Prostate gland (tissue), 2 donors: ENCODE measurements at regions not wholly inside any gene's neighbourhood (a gene's known extent, or its start where the extent isn't known, plus 50 kb on each side); places are given as distances from the start of the nearest gene placed in this dataset.
"Not testable (repeated sequence)": the region's sequence is repeated elsewhere in the genome, so short reads cannot be mapped to it uniquely, and the experiment has no call there.

Experiments
- DNase-seq: peaks from one replicate; pipeline ENCODE4 v3.0.0-alpha.2; 2019; ENCODE audit warnings: low spot score
- H3K27ac ChIP-seq, 2 donors: fragments of 200-600 bp; sonication (generic); 2 replicates each; pipeline ENCODE4 v1.5.1; 2017 to 2019
- H3K27me3 ChIP-seq: fragments of 200-600 bp; sonication (generic); replicated peaks from 2 replicates; pipeline ENCODE4 v1.5.1; 2019; ENCODE audit not compliant: insufficient read depth
- H3K36me3 ChIP-seq, 2 donors: fragments of 200-600 bp; sonication (generic); 1 replicate in 1 of 2; 2 replicates in 1 of 2; pipeline versions ENCODE4 v1.5.1 to v1.8.1; 2017 to 2019
- H3K4me1 ChIP-seq: fragments of 200-600 bp; sonication (generic); replicated peaks from 2 replicates; pipeline ENCODE4 v1.5.1; 2019
- H3K4me3 ChIP-seq, 2 donors: fragments of 200-600 bp; sonication (generic); 2 replicates each; pipeline ENCODE4 v1.5.1; 2017 to 2019
- H3K9me3 ChIP-seq: fragments of 200-600 bp; sonication (generic); 2 replicates; pipeline ENCODE4 v1.5.1; 2017
- POLR2A ChIP-seq: fragments of 450-650 bp; IDR thresholded peaks from one replicate; pipeline ENCODE4 v1.6.1; 2016; ENCODE audit warnings: antibody characterized with exemption, mild to moderate bottlenecking
- POLR2AphosphoS5 ChIP-seq: sonication (generic); formaldehyde crosslinking; IDR thresholded peaks from one replicate; pipeline ENCODE4 v1.6.1; 2017; ENCODE audit warnings: antibody characterized with exemption
- WGBS: methylation state at CpG from one replicate; pipeline ENCODE4 v1.1.5; 2018; 5-methylcytosine and 5-hydroxymethylcytosine counted together
- intact Hi-C: fragments of 100-400 bp; cut with DNase I; formaldehyde crosslinking; loops from one replicate; pipeline ENCODE4 v1.14.2; 2022
- TF ChIP-seq, protein P1 (sequence below), 4 experiments: fragments of 200-600 bp in 2 of 4; fragments of 450-650 bp in 2 of 4; sonication (generic) in 2 of 4; IDR thresholded peaks; 1 replicate in 3 of 4; 2 replicates in 1 of 4; pipeline ENCODE4 v1.5.1; 2016 to 2019; ENCODE audit warnings: antibody characterized with exemption in 4 of 4, mild to moderate bottlenecking in 2 of 4, moderate library complexity in 2 of 4

DNA sequence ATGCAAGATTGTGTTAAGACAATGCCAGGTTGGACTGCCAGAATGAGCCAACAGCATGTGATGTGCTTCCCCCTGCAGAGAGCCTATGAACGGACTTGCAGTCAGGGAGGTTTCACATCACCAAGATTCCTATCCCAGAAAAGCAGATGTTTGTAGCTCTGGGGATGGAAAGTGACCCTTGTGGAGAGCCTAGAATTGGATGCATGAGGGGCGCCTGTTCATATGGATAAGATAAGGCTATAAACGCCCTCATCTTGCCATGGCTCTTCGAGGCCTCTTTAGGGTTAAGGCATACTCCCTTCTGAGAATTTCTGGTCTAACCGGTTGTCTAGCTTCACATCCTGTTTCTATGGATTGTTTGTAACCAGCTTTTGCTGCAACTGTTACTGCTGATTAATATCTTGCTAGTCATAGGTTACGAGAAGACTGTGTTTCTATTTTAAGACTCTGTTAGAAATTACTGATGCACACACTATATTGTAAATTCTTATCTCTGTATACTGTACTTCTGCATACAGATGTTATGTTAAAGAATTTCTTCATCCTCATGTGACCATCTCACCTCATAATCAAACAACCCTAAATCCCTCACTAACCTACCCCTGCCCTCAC is 295.8 kb downstream of the PTGER3 start:
- H3K4me1 ChIP-seq, H3K27ac ChIP-seq, H3K4me3 ChIP-seq, H3K27me3 ChIP-seq, H3K9me3 ChIP-seq, DNase-seq, intact Hi-C loops, H3K36me3 ChIP-seq: not testable (repeated sequence)
- TF ChIP-seq POLR2AphosphoS5, result peak; percentile 41
- WGBS, result 33% methylated on average over 6 of the region's 6 CpGs

DNA sequence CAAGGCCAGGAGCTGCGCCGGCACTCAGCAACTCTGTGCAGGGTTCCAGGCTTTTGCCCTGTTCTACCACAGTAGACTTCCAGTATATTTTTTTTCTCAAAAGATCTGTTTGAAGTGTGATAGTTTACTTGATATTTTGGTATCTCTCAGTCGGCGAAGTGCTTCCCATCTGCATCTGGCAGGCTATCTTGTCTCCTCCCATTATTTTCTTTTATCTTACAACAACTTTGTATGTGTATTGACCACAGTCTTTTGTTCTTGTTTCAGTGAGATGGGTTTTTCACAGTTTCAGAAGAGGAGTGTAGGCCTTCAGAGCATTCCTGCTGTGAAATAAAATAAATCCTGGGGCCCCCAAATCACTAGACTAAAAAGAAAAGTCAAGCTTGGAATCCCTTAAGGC is 292.9 kb downstream of the PTGER3 start:
- DNase-seq, result no peak
- no peaks in the 10 kb centered on the region for H3K27me3 ChIP-seq
- no peaks in the 10 kb centered on the region for H3K9me3 ChIP-seq
- TF ChIP-seq POLR2AphosphoS5, result no peak
- TF ChIP-seq, protein P1, sequence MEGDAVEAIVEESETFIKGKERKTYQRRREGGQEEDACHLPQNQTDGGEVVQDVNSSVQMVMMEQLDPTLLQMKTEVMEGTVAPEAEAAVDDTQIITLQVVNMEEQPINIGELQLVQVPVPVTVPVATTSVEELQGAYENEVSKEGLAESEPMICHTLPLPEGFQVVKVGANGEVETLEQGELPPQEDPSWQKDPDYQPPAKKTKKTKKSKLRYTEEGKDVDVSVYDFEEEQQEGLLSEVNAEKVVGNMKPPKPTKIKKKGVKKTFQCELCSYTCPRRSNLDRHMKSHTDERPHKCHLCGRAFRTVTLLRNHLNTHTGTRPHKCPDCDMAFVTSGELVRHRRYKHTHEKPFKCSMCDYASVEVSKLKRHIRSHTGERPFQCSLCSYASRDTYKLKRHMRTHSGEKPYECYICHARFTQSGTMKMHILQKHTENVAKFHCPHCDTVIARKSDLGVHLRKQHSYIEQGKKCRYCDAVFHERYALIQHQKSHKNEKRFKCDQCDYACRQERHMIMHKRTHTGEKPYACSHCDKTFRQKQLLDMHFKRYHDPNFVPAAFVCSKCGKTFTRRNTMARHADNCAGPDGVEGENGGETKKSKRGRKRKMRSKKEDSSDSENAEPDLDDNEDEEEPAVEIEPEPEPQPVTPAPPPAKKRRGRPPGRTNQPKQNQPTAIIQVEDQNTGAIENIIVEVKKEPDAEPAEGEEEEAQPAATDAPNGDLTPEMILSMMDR (IDR thresholded peaks at IDR 0.05), result no peak
- TF ChIP-seq POLR2A, result no peak
- intact Hi-C loops, result no loop called here
- H3K4me1 ChIP-seq, result no peaks in the 10 kb centered on the region
- no peak overlapping the region for H3K27ac ChIP-seq
- H3K4me3 ChIP-seq, result no peak overlapping the region
- 90% methylated on average over 4 of the region's 4 CpGs for WGBS
- H3K36me3 ChIP-seq, result no peaks in the 10 kb centered on the region

DNA sequence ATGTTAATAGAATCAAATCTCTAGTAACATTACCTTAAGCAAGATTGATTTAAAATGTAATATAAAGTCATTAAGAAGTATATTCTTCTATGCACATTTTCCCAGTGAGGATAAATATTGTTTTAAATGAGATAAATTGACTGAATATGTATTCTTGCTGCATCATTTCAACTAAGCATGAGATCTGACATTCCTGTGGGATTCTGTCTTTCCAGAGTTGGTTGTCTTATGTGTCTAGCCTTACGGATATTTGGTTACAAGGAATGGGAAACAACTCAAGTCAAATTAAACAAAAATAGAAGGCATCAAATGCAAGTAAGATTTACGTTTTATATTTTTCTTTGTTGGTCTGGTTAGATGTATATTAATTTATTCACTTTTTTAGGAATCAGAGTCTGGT is 287.5 kb downstream of the PTGER3 start:
- H3K4me3 ChIP-seq, result no peak overlapping the region
- TF ChIP-seq, protein P1 (IDR thresholded peaks at IDR 0.05), result no peak
- H3K4me1 ChIP-seq, result no peaks in the 10 kb centered on the region
- H3K9me3 ChIP-seq, result no peaks in the 10 kb centered on the region
- no peak overlapping the region for H3K27ac ChIP-seq
- no peaks in the 10 kb centered on the region for H3K27me3 ChIP-seq
- intact Hi-C loops, result no loop called here
- 70% methylated on average over 2 of the region's 2 CpGs for WGBS
- DNase-seq, result no peak
- no peaks in the 10 kb centered on the region for H3K36me3 ChIP-seq

DNA sequence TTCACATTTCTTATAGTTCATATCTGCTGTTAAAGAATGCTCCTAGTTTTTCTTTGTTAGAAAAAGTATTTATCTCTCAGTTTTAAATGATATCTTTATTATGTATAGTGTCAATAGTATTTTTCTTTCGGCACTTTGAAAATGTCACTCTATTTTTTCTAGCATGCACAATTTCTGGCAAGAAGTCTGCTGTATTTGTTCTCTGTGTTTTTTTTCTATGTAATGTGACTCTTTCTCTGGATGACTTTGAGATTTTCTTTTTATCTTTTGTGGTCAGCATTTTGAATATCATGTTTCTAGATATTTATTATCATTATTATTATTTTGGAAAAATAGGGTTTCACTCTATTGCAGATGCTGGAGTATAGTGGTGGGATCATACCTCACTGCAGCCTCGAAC is 285.2 kb downstream of the PTGER3 start:
- intact Hi-C loops, result no loop called here
- H3K9me3 ChIP-seq, result no peaks in the 10 kb centered on the region
- H3K4me3 ChIP-seq, result no peak overlapping the region
- TF ChIP-seq, protein P1 (IDR thresholded peaks at IDR 0.05), result no peak
- no peak for TF ChIP-seq POLR2A
- TF ChIP-seq POLR2AphosphoS5, result no peak
- H3K27me3 ChIP-seq, result no peaks in the 10 kb centered on the region
- WGBS, result 83% methylated on average over 2 of the region's 2 CpGs
- no peak for DNase-seq
- no peak overlapping the region for H3K27ac ChIP-seq
- no peaks in the 10 kb centered on the region for H3K36me3 ChIP-seq
- no peaks in the 10 kb centered on the region for H3K4me1 ChIP-seq

DNA sequence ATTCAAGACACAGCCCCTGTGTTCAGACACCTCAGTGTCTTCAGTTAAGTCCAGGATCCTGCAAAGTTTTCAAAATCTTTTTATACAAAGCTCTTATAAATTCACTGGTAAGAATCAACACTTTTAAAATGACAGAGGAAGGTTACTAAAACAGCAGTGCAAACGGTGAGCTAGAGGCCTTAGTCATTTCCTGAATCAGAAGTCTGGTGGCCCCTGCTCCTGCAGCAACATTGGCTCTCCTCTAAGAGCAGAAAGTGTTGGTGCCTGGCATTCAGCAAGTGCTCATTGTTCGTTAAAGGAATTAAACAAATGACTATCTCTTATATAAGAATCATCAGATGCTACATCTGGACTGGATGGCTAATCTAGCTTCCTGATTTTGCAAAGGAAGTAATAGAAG is 282.9 kb downstream of the PTGER3 start:
- TF ChIP-seq, protein P1 (IDR thresholded peaks at IDR 0.05), result no peak
- TF ChIP-seq POLR2A (no peak), POLR2AphosphoS5 (no peak)
- no peaks in the 10 kb centered on the region for H3K9me3 ChIP-seq
- no peak overlapping the region for H3K27ac ChIP-seq
- intact Hi-C loops, result no loop called here
- H3K36me3 ChIP-seq, result no peaks in the 10 kb centered on the region
- DNase-seq, result no peak
- 47% methylated on average over 2 of the region's 2 CpGs for WGBS
- H3K4me1 ChIP-seq, result no peaks in the 10 kb centered on the region
- H3K4me3 ChIP-seq, result no peak overlapping the region
- H3K27me3 ChIP-seq, result no peaks in the 10 kb centered on the region
